HTR-8/SVneo (cell line): ENCODE measurements at regions not wholly inside any gene's neighbourhood (a gene's known extent, or its start where the extent isn't known, plus 50 kb on each side); places are given as distances from the start of the nearest gene placed in this dataset.
"Not testable (repeated sequence)": the region's sequence is repeated elsewhere in the genome, so short reads cannot be mapped to it uniquely, and the experiment has no call there.

Experiments
- DNase-seq: peaks from one replicate; pipeline ENCODE4 v3.0.0; 2011; ENCODE audit warnings: low spot score, mixed read lengths; ENCODE audit not compliant: insufficient read length
- FAIRE-seq: peaks from 2 replicates; lab custom pipeline; 2011; peaks lifted over from hg19 to GRCh38; lab: Jason Lieb, UNC

DNA sequence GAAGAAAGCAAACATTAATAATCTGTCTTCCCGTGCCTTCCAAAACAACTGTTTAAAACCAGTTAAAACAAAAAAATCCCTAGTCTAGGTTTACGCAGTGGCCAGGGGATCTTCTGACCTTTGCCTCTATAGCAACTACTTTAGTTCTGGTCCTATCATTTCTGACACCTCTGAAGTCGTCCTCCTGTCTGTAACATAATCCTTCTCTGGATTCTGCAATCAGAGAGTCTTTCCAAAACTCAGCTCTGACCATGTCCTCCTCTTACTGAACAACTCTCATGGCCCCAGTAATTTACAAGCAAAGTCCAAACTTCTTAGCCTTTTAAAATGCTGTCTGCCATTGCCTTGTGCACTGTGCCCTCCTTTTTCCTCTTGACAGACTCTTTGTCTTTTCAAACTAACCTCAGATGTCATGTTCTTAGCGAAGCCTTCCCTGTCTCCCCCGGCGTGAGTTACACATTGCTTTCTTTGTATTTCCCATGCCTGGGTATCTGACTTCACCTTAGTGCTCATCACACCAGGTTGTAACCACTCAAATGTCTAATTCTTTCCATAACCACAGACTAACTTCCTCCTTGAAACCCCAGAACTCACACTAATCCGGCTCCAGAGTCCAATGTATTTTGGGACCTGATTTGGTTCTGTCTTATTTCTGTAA lies 105.2 kb upstream of the BNIP2 start:
- FAIRE-seq: no peak

DNA sequence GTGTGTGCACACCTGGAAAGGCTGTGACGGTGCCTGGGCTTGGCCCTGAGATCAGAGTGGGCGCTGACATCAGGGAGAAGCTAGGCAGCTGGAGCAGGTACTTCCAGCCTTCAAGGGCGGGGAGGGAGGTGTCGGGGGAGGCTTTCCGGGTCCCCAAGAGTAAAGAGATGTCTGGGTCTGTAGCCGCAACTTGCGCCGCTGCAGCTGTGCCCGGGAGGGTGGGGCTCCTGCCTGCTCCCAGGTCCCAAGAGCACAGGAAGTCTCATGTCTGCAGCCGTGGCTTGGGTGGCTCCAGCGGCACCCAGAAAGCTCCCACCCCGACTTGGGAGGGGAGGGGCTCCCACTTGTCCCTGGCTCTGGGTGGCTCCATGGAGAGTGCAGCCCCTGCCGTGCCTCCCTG lies 103.2 kb upstream of the BNIP2 start:
- no peak for DNase-seq

More for the DNA sequence above, 105.2 kb upstream of the BNIP2 start:
- no peak for DNase-seq

DNA sequence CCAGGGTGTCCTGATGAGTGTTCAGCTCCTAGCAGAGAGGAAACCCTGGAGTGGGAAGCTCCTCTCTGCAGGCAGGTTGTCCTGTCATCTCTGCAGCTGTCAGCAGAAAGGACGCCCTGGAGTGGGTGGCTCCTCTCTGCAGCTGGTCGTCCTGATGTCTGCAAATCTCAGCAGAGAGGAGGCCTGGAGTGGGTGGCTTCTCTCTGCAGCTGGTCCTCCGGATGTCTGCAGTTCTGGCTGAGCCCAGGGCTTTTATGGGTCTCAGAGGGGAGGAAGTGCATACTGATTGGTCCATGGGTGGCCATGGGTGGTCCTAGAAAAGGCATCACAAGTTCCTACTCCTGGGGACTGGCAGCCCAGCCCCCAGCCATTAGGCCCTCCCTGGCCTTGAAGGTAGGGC lies 102.6 kb upstream of the BNIP2 start:
- DNase-seq (no peak), FAIRE-seq (no peak)

More for the DNA sequence above, 103.2 kb upstream of the BNIP2 start:
- FAIRE-seq: no peak

DNA sequence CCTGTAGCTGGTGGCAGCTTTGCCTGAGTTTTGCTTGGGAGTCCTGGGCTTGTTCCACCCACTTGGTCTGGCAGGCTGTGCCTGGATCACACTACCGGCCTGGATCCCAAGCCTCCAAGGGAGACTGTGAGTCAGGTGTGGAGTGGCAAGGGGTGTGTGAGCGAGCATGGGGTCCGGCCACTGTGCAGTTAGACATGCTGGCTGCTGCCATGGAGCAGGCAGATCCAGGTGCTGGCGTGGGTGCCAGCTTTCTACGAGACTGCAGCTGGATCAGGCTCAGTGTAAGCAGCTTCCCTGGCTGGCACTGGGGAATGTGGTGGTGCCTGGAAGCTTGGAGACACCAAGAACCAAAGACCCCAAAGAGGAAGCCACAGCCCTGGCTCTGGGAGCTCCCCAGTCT lies 102.0 kb upstream of the BNIP2 start:
- DNase-seq (no peak), FAIRE-seq (no peak)

GRCh38 chr15:59786466-59786865 lies 97.3 kb upstream of the BNIP2 start:
- DNase-seq, FAIRE-seq: not testable (repeated sequence)

DNA sequence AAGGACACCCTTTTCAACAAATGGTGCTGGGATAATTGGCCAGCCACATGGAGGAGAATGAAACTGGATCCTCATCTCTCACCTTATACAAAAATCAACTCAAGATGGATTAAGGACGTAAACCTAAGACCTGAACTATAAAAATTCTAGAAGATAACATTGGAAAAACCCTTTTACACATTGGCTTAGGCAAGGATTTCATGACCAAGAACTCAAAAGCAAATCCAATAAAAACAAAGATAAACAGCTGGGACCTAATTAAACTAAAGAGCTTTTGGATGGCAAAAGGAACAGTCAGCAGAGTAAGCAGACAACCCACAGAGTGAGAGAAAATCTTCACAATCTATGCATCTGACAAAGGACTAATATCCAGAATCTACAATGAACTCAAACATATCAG lies 96.9 kb upstream of the BNIP2 start:
- not testable (repeated sequence) for FAIRE-seq, DNase-seq

DNA sequence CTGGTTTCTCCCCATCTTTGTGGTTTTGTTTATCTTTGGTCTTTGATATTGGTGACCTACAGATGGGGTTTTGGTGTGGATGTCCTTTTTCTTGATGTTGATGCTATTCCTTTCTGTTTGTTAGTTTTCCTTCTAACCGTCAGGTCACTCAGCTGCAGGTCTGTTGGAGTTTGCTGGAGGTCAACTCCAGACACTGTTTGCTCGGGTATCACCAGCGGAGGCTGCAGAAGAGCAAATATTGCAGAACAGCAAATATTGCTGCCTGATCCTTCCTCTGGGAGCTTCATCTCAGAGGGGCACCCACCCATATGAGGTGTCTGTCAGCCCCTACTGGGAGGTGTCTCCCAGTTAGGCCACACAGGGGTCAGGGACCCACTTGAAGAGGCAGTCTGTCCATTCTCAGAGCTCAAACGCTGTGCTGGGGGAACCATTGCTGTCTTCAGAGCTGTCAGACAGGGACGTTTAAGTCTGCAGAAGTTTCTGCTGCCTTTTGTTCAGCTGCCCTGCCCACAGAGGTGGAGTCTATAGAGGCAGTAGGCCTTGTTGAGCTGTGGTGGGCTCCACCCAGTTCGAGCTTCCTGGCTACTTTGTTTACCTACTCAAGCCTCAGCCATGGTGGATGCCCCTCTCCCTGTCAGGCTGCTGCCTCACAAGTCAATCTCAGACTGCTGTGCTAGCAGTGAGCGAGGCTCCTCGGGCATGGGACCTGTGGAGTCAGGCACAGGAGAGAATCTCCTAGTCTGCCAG lies 94.8 kb upstream of the BNIP2 start:
- not testable (repeated sequence) for FAIRE-seq, DNase-seq

- no peak for DNase-seq
- FAIRE-seq: no peak
These were observed 90.0 kb upstream of the BNIP2 start for GRCh38 chr15:59779110-59779509.

- no peak for DNase-seq
These were observed 75.7 kb upstream of the BNIP2 start for GRCh38 chr15:59764775-59765174.

GRCh38 chr15:59762558-59762957 lies 73.4 kb upstream of the BNIP2 start:
- FAIRE-seq (no peak), DNase-seq (no peak)

More at GRCh38 chr15:59764775-59765174, 75.7 kb upstream of the BNIP2 start:
- no peak for FAIRE-seq

DNA sequence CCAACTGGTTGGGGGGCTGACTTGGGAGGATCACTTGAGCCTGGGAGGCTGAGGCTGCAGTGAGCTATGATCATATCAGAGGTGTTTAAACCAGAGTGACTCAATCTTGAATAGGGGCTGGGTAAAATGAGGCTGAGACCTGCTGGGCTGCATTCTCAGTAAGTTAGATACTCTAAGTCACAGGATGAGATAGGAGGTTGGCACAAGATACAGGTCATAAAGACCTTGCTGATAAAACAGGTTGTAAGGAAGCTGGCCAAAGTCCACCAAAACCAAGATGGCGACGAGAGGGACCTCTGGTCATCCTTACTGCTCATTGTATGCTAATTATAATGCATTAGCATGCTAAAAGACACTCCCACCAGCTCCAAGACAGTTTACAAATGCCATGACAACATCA lies 71.1 kb upstream of the BNIP2 start:
- not testable (repeated sequence) for FAIRE-seq, DNase-seq

DNA sequence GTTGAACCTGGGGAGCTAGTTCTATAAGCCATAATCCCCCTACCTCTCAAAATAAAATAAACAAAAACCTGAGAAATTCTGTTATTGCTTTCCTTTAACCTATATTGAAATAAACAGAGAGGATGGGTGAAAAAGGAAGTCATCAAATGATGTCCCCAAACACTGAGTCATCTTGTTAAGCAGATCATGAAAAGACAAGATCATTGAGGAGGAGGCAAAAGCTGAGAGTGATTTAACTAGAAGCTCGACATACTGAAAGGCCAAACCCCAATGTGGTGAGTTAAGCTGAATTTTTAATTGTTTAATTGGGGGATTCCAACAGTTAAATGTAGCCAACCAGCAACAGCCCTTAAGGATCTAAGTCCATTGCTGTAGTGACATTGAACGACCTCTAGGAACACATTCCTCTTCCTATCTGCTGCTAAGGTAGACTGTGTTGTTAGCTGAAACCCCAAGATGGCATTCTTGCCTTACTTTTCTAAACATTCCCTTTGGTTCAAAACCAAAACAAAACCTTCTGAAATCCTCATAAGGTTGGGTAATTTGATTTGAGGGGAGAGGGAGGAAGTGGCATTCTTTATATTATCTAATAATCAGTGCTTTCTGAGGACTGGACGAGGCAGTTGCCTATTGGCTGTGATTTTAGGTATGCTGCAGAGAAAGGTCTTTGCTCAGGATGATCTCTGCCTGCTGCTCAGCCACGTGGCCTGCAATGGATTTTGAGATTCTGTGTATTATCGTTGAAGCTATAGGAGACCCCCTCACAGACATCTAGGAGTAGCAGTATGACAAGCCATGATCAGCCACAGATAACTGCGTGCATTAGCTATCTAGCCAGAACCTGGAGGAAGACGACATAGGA lies 62.7 kb upstream of the BNIP2 start:
- DNase-seq: peak; percentile 29
- FAIRE-seq: peak; percentile 76

GRCh38 chr15:59746777-59747176 lies 57.7 kb upstream of the BNIP2 start:
- DNase-seq: no peak
- no peak for FAIRE-seq

DNA sequence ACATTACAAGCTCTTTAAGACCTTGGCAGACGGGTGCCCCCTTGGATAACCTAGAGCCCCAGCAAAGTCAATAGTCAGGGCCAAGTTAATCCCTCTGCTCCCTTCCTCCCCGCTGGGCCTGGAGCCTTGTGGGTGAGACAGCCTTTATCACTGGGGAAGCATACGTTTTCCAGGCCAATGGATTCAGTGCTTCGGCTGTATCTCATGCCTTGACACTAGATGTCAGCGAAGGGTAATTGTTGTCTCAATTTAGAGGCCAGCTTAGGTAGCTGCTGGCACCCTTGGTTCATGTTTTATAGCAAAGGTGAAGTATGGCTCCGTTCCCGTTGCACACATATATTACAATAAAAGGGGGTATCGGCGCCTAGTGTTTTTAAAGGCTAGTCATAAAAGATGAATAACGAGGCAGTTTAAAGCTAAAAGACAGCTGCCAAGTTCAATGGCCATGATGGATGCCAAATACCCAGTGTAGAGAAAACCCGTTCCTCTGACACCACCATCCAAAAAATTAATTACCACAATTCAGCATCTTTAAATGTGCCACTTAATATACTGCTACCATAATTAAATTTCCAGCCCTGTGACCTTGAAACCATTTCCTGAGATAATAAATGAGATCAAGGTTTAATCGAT lies 52.3 kb upstream of the BNIP2 start:
- DNase-seq: peak; percentile 43
- no peak for FAIRE-seq

GRCh38 chr15:59739557-59740186 lies 50.6 kb upstream of the BNIP2 start:
- no peak for DNase-seq
- no peak for FAIRE-seq
